ENCODE measurements at regions not wholly inside any gene's neighbourhood (a gene's known extent, or its start where the extent isn't known, plus 50 kb on each side); places are given as distances from the start of the nearest gene placed in this dataset.
"Not testable (repeated sequence)": the region's sequence is repeated elsewhere in the genome, so short reads cannot be mapped to it uniquely, and the experiment has no call there.

DNA sequence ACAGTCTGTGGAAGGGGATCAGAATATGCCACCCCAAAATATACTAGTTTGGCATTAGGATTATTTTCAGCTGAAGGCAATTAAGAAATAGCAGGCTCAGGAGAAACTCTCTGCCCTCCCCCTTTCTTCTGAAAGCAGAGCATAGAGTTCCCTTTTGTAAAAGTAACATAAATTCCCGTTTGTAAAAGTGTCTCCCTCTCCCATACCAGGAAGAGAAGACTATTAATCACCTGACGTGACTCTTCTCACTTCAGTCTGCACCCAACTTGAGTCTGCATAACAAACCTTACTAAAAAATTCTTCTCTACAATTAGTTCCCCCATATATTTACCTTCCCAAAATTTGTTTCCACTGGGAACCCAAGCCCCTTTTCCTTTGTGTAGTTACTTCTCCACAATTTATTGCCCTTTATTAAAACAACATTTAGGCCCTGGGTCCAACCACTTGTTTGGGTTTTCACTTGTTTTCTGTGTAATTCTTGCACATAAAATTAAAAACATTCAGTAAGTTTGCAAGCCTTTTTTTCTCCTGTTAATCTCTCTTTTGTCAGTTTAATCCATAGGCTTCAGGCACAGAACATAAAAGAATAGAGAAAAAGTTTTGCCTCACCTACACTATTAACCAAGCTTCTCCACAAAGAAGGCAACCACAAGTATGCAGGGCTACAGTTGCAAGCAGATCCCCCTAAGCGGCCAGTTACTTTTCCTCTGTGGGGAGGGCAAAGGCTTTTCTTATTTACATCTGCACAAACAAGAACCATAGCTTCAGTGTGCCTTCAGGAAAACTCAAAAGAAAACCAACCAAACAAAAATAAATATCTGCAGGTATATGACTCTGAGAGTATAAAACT lies 73.8 kb upstream of the EPCAM start:
- DNase-seq (ENCODE audit: low read depth): no peak

- DNase-seq (ENCODE audit: low read depth): no peak
Measured at GRCh38 chr2:47293976-47294375, 75.1 kb upstream of the EPCAM start.

- no peak for DNase-seq (ENCODE audit: low read depth)
Measured at GRCh38 chr2:47288864-47289263, 80.2 kb upstream of the EPCAM start.

- no peak for DNase-seq (ENCODE audit: low read depth)
Measured at GRCh38 chr2:47283659-47284058, 85.5 kb upstream of the EPCAM start.

- no peak for DNase-seq (ENCODE audit: low read depth)
Measured at GRCh38 chr2:47282621-47283272, 86.4 kb upstream of the EPCAM start.

- not testable (repeated sequence) for DNase-seq (ENCODE audit: low read depth)
Measured at GRCh38 chr2:47279525-47279924, 89.6 kb upstream of the EPCAM start.

- no peak for DNase-seq (ENCODE audit: low read depth)
Measured at GRCh38 chr2:47277987-47278386, 91.1 kb upstream of the EPCAM start.

DNA sequence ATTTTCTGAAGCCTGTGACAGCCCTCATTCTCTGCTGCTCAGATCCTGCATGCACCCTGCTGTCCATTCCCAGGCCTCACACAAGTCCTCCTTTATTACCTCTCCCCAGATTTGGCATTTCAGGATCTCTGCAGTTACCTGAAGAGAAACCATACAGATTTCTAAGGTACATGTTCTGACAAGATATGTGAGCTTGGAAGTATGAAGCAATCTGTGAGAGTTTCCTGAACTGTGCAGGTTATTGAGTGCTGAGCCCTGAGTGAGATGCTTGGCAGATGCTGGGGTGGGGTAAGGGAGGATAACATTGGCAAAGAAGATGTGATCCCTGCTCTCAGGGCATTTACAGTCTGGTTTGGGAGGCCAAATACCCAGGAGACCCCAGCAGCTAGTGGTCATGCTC lies 91.9 kb upstream of the EPCAM start:
- no peak for DNase-seq (ENCODE audit: low read depth)

- no peak for DNase-seq (ENCODE audit: low read depth)
Measured at GRCh38 chr2:47276061-47276460, 93.0 kb upstream of the EPCAM start.

DNA sequence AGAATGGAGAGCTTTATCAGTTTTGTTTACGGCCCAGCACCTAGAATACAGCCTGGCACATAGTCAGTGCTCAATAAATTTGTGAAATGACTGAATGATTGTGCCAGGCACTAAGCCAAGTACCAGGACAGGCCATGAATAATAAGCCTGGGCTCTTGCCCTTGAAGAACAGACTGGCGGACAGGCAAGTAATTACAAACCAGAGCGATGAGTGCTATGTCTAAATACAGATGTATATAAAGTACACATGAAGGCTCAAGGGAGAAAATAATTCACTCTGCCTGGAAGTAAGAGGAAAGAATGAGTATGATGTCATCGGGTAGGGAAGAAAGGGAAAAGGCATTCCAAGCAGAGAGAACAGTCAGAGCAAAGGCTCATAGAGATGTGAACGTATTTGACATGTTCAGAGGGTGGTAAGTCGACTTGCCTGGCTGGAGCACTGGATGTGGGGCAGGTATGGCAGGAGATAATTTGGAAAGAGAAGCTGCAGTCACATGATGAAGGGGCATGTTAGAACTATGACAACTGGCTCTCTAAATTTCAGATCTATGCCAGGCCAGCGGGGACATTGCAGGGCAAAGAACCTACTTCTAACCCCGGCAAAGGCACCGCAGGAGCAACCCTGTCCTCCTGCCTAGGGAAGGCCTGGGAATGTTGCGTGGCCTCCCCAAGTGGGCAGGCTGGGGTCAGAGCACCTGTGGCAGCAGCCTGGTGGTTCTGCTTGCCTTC lies 94.9 kb upstream of the EPCAM start:
- DNase-seq (ENCODE audit: low read depth): no peak

- no peak for DNase-seq (ENCODE audit: low read depth)
Measured at GRCh38 chr2:47272905-47273758, 96.0 kb upstream of the EPCAM start.

- peak; percentile 10 for DNase-seq (ENCODE audit: low read depth)
Measured at GRCh38 chr2:47272031-47272864, 95.9 kb upstream of the CALM2 start.

DNA sequence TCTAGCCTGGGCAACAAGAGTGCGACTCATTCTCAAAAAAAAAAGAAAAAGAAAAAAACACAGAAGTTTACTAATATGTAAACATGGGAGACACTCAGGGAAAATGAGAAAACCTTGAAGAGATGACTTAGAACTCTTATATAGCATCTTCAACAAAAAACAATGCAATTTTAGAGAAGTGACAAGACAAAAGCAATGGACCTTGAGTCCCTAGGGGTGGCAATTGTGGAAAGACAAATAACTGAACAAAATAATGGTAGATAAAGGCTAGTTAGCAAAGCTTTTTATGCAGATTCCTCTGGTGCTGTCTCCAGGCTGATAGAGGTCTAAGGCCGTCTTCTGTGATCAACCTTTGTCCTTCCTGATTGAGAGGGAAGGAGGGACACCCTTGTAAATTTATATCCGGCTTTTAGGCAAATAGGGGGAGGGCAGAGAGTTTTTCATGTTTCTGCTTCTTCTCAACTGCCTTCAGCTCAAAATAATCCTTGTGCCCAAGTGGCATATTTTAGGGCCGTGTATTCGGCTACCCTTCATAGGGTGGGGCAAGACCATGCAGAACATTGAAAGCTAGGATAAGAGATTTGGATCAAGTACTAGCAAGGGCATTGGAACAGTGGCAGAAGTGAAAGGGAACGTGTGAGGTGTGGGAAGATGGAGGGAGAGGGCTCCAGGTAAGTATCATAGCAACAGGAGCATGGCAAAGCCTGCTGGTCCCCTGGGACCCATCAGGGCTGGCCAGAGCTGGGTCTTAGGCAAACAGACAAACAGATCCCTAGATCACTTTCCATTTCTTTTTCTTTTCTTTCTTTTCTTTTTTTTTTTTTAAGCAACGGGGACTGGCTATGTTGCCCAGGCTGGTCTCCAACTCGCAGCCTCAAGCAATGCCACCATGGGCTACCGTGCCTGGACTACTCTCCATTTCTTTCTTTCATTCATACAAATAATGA lies 95.0 kb upstream of the CALM2 start:
- DNase-seq (ENCODE audit: low read depth): no peak

DNA sequence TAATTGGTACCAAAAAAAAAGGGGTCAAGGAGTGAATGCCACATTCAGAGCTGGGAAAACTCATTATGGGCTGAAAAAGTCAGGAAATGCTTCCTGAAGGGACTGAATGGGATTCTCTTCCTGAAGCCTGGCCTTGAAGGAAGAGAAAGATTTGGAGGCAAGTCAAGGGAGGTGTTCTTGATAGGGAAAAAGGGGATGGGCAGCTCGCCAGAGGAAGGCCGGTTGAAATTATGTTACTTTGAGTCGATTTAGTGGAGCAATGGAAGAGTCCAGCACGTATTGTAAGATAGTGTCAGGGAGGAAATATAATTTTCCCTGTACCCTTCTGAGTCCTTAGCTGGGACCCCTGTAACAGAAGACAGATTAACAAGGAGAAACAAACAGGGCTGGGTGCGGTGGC lies 94.1 kb upstream of the CALM2 start:
- DNase-seq (ENCODE audit: low read depth): no peak

- DNase-seq (ENCODE audit: low read depth): no peak
Measured at GRCh38 chr2:47269316-47270232, 93.3 kb upstream of the CALM2 start.

- DNase-seq (ENCODE audit: low read depth): no peak
Measured at GRCh38 chr2:47267711-47268086, 91.4 kb upstream of the CALM2 start.

DNA sequence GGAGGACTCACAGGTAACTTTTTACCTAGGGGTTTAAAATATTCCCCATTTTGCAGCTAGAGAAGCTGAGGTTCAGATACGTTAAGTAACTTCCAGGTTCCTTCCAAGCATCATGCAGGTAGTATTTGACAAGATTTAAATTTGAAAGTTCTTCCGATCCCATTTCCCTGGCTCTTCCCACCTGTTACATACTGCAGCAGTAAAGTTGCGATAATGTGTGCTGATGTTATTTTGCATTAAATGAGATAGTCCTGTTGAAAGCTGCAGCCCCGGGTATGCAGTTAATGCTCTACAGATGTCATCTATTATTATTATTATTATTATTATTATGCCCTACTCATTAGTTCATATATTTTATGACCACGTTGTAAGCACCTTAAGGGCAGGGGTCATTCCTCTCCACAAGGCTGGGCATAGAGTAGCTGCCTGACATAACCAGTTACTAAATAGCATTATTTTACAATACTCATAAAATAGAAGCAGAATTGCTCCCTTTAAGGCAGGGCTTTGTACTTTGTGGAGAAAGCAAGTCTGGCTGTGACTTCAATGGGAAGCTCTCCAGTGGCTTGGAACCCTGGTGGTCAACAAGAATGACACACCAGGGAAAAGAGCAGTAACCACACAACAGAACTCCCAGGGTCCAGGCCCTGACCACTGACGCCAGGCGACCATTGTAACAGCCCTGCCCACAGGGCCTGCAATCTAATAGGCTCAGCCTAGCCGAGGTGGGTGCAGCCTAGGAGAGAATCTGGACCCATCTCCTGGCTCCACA lies 90.8 kb upstream of the CALM2 start:
- no peak for DNase-seq (ENCODE audit: low read depth)

- no peak for DNase-seq (ENCODE audit: low read depth)
Measured at GRCh38 chr2:47265751-47266231, 89.5 kb upstream of the CALM2 start.

Measured in T-helper 22 cell (primary cell).